ENCODE measurements at regions not wholly inside any gene's neighbourhood (a gene's known extent, or its start where the extent isn't known, plus 50 kb on each side); places are given as distances from the start of the nearest gene placed in this dataset.

DNA sequence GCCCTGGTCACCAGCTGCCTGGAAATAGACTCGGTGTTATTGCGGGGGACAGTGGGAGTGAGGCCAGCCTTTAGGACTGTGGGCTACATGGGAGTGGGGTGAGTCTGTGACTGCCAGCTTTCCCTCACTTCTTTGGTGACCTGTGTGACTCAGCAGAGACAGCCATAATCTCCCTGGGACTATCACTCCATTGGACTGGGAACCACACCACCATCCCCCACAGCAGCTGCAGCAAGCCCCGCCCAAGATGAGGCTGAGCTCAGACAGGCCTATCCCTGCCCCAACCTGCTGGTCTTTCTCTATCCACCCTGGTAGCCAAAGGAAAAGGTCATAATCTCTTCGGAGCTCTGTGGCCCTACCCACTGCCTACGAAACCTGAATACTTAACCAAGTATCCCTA lies 263.2 kb downstream of the FZD1 start:
- no peaks in the 10 kb centered on the region for H3K27me3 ChIP-seq (ENCODE audit: control insufficient read depth in 2 of 2, insufficient read depth in 1 of 2, low read length in 1 of 2)
- H3K4me3 ChIP-seq (ENCODE audit: low read length in 2 of 2), result no peak overlapping the region
- no peak overlapping the region for H3K27ac ChIP-seq (ENCODE audit: low read depth in 1 of 2, low read length in 1 of 2)
- DNase-seq (ENCODE audit: low read depth in 6 of 9, low spot score in 9 of 9), result no peak
- no peaks in the 10 kb centered on the region for H3K4me1 ChIP-seq (ENCODE audit: control insufficient read depth in 2 of 2, insufficient read depth in 2 of 2, low read length in 2 of 2)
- peaks cover 0 to 6% of the 10 kb centered on the region in 2 donors for H3K9me3 ChIP-seq (ENCODE audit: control insufficient read depth in 2 of 2, insufficient read depth in 1 of 2, low read length in 1 of 2)
- 98% methylated on average over 5 of the region's 5 CpGs for WGBS
- H3K36me3 ChIP-seq (ENCODE audit: control insufficient read depth in 2 of 2, insufficient read depth in 2 of 2, low read length in 1 of 2), result no peaks in the 10 kb centered on the region

DNA sequence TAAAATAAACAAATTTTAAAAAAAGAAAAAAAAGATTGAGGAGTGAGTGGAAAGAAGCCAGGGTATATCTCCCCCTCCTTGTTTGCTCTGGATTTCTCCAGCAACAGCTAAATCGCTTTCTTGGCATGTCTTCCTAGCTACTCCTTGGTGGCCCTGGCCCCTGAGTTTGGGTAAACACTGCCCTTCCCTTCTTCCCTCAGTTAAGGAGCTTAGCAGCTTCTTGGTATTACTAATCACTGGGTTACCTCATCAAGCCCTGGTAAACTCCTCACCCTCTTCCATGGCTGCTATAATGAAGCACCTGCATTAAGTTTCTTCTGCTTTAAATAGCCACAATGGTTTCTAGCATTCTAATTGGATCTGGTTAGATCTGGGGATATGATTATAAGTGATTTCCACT lies 269.8 kb downstream of the FZD1 start:
- 100% methylated on average over 1 of the region's 1 CpG for WGBS
- DNase-seq (ENCODE audit: low read depth in 6 of 9, low spot score in 9 of 9), result no peak
- Histone ChIP-seq H3K4me1 (ENCODE audit: control insufficient read depth in 2 of 2, insufficient read depth in 2 of 2, low read length in 2 of 2) (no peaks in the 10 kb centered on the region), H3K27me3 (ENCODE audit: control insufficient read depth in 2 of 2, insufficient read depth in 1 of 2, low read length in 1 of 2) (no peaks in the 10 kb centered on the region), H3K9me3 (ENCODE audit: control insufficient read depth in 2 of 2, insufficient read depth in 1 of 2, low read length in 1 of 2) (no peaks in the 10 kb centered on the region), H3K4me3 (ENCODE audit: low read length in 2 of 2) (no peak overlapping the region), H3K27ac (ENCODE audit: low read depth in 1 of 2, low read length in 1 of 2) (no peak overlapping the region), H3K36me3 (ENCODE audit: control insufficient read depth in 2 of 2, insufficient read depth in 2 of 2, low read length in 1 of 2) (no peaks in the 10 kb centered on the region)

DNA sequence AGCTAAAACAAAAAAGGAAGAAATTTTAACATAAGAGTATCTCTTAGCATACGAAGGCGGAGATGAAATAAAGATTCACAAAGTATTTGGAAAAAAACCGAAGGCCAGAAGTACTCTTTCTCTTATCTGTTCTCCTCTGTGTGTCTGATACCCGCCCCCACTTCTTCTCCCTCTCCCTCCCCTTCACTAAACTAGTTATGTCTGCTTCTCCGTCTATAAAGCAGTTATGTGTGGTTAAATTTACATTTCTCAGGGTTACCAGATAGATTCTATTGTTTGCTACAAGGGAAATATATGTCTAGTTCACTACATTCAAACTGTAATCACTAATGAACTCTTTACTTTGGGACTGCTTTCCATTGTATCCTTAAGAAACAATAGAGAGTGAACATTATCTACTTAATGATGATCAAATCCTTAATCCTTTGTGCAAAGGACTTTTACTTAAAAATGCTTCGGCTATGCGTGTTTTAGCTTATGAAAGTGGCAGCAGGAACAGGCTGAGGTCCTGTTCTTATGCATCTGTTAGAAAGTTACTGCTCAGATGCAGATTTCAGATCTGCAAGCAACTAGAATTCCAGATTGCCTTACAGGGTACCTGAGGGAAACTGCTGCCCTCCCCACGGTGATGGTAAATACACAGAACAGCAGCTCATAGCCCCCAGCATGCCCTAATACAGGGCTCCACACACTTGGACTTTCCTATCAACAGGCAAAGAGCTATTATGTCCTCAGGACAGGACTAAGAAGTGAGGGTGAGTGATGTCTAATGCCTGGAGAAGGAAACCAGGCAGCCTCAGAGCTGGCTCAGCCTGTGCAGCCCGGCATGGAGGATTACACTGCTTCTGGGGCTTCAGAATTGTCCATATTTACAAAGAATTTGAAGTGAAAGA lies 273.3 kb downstream of the FZD1 start:
- Histone ChIP-seq H3K4me3 (ENCODE audit: low read length in 2 of 2) (no peak overlapping the region), H3K36me3 (ENCODE audit: control insufficient read depth in 2 of 2, insufficient read depth in 2 of 2, low read length in 1 of 2) (no peaks in the 10 kb centered on the region), H3K27ac (ENCODE audit: low read depth in 1 of 2, low read length in 1 of 2) (no peak overlapping the region), H3K9me3 (ENCODE audit: control insufficient read depth in 2 of 2, insufficient read depth in 1 of 2, low read length in 1 of 2) (no peaks in the 10 kb centered on the region), H3K4me1 (ENCODE audit: control insufficient read depth in 2 of 2, insufficient read depth in 2 of 2, low read length in 2 of 2) (no peaks in the 10 kb centered on the region), H3K27me3 (ENCODE audit: control insufficient read depth in 2 of 2, insufficient read depth in 1 of 2, low read length in 1 of 2) (no peaks in the 10 kb centered on the region)
- 76% methylated on average over 9 of the region's 9 CpGs for WGBS
- no peak for DNase-seq (ENCODE audit: low read depth in 6 of 9, low spot score in 9 of 9)

DNA sequence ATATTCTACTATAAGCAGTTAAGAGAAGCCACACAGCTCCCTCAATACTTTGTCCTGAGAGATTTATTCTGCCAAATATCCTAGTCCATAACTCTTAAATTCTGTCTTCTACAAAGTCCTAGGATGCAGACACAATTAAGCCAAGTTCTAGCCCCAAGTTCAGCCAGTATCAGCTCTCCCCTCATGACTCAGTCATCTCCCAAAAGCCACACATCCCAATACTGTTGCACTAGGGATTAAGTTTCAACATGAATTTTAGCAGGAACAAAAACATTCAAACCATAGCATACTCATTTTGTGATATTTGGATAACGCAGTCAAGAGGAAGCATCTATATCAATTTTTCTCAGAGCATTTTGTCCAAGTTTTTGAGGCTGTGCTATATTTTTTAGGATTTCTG lies 277.4 kb downstream of the FZD1 start:
- Histone ChIP-seq H3K9me3 (ENCODE audit: control insufficient read depth in 2 of 2, insufficient read depth in 1 of 2, low read length in 1 of 2) (no peaks in the 10 kb centered on the region), H3K36me3 (ENCODE audit: control insufficient read depth in 2 of 2, insufficient read depth in 2 of 2, low read length in 1 of 2) (no peaks in the 10 kb centered on the region), H3K27ac (ENCODE audit: low read depth in 1 of 2, low read length in 1 of 2) (no peak overlapping the region), H3K4me1 (ENCODE audit: control insufficient read depth in 2 of 2, insufficient read depth in 2 of 2, low read length in 2 of 2) (no peaks in the 10 kb centered on the region), H3K27me3 (ENCODE audit: control insufficient read depth in 2 of 2, insufficient read depth in 1 of 2, low read length in 1 of 2) (no peaks in the 10 kb centered on the region), H3K4me3 (ENCODE audit: low read length in 2 of 2) (no peak overlapping the region)
- DNase-seq (ENCODE audit: low read depth in 6 of 9, low spot score in 9 of 9), result no peak
- 93% methylated on average over 1 of the region's 1 CpG for WGBS

DNA sequence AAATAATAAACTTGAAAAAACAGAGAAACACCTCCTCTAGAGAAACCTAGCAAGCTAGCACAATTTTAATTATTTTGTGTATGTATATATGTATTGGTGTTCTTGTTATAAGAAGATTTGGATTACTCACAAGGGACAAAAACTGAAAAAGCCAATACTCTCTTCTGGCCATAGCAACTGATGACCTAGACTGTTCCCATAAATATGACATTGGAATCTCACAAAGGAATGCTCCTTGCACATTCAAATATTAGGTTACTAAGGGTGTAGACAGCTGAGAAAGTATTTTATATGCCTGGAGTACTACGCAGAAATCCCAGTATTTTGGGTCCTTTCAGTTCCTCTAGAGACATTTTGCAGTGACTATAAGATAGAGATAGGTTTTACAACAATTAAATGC lies 279.4 kb downstream of the FZD1 start:
- no peaks in the 10 kb centered on the region for H3K4me1 ChIP-seq (ENCODE audit: control insufficient read depth in 2 of 2, insufficient read depth in 2 of 2, low read length in 2 of 2)
- H3K9me3 ChIP-seq (ENCODE audit: control insufficient read depth in 2 of 2, insufficient read depth in 1 of 2, low read length in 1 of 2), result no peaks in the 10 kb centered on the region
- no peaks in the 10 kb centered on the region for H3K27me3 ChIP-seq (ENCODE audit: control insufficient read depth in 2 of 2, insufficient read depth in 1 of 2, low read length in 1 of 2)
- WGBS, result 91% methylated on average over 1 of the region's 1 CpG
- H3K27ac ChIP-seq (ENCODE audit: low read depth in 1 of 2, low read length in 1 of 2), result no peak overlapping the region
- H3K36me3 ChIP-seq (ENCODE audit: control insufficient read depth in 2 of 2, insufficient read depth in 2 of 2, low read length in 1 of 2), result no peaks in the 10 kb centered on the region
- no peak for DNase-seq (ENCODE audit: low read depth in 6 of 9, low spot score in 9 of 9)
- H3K4me3 ChIP-seq (ENCODE audit: low read length in 2 of 2), result no peak overlapping the region

DNA sequence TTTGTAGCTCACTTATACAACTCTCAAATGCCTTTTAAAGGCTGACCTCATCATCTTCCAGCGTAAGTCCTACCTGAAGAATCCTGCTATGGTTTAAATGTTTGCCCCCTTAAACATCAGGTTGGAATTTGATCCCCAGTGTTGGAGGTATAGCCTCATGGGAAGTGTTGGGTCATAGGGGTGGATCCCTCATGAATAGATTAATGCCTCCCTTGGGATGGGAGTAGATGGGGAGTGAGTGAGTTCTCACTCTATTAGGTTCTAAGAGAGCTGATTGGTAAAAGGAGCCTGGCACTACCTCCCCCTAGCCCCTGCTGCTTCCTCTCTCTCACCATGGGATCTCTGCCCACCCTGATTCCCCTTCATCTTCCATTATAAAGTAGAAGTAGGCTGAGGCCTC lies 285.6 kb downstream of the FZD1 start:
- no peaks in the 10 kb centered on the region for H3K27me3 ChIP-seq (ENCODE audit: control insufficient read depth in 2 of 2, insufficient read depth in 1 of 2, low read length in 1 of 2)
- no peak for DNase-seq (ENCODE audit: low read depth in 6 of 9, low spot score in 9 of 9)
- H3K27ac ChIP-seq (ENCODE audit: low read depth in 1 of 2, low read length in 1 of 2), result no peak overlapping the region
- H3K36me3 ChIP-seq (ENCODE audit: control insufficient read depth in 2 of 2, insufficient read depth in 2 of 2, low read length in 1 of 2), result no peaks in the 10 kb centered on the region
- H3K4me1 ChIP-seq (ENCODE audit: control insufficient read depth in 2 of 2, insufficient read depth in 2 of 2, low read length in 2 of 2), result no peaks in the 10 kb centered on the region
- 92% methylated on average over 1 of the region's 1 CpG for WGBS
- no peaks in the 10 kb centered on the region for H3K9me3 ChIP-seq (ENCODE audit: control insufficient read depth in 2 of 2, insufficient read depth in 1 of 2, low read length in 1 of 2)
- no peak overlapping the region for H3K4me3 ChIP-seq (ENCODE audit: low read length in 2 of 2)

DNA sequence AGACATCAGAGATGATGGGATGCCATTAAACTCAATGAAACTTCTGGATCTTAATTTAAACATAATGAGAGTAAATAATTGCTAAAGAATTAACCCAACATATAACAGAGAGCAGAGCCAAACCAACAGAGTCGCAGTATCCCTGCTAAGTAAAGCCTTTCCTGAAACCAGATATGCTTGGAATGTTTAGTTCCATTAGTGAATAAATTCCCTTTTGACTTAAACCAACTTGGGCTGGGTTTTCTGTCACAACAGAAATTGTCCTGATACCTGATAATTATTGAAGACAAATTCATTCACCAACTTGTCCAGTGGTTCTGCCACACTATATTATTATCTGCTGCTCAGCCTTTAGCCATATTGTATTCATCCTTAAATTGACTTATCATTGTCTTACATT lies 286.7 kb downstream of the FZD1 start:
- H3K27ac ChIP-seq (ENCODE audit: low read depth in 1 of 2, low read length in 1 of 2), result no peak overlapping the region
- H3K4me1 ChIP-seq (ENCODE audit: control insufficient read depth in 2 of 2, insufficient read depth in 2 of 2, low read length in 2 of 2), result no peaks in the 10 kb centered on the region
- no peak overlapping the region for H3K4me3 ChIP-seq (ENCODE audit: low read length in 2 of 2)
- DNase-seq (ENCODE audit: low read depth in 6 of 9, low spot score in 9 of 9), result no peak
- no peaks in the 10 kb centered on the region for H3K27me3 ChIP-seq (ENCODE audit: control insufficient read depth in 2 of 2, insufficient read depth in 1 of 2, low read length in 1 of 2)
- H3K9me3 ChIP-seq (ENCODE audit: control insufficient read depth in 2 of 2, insufficient read depth in 1 of 2, low read length in 1 of 2), result no peaks in the 10 kb centered on the region
- no peaks in the 10 kb centered on the region for H3K36me3 ChIP-seq (ENCODE audit: control insufficient read depth in 2 of 2, insufficient read depth in 2 of 2, low read length in 1 of 2)
- WGBS, result 87% methylated on average over 1 of the region's 1 CpG

DNA sequence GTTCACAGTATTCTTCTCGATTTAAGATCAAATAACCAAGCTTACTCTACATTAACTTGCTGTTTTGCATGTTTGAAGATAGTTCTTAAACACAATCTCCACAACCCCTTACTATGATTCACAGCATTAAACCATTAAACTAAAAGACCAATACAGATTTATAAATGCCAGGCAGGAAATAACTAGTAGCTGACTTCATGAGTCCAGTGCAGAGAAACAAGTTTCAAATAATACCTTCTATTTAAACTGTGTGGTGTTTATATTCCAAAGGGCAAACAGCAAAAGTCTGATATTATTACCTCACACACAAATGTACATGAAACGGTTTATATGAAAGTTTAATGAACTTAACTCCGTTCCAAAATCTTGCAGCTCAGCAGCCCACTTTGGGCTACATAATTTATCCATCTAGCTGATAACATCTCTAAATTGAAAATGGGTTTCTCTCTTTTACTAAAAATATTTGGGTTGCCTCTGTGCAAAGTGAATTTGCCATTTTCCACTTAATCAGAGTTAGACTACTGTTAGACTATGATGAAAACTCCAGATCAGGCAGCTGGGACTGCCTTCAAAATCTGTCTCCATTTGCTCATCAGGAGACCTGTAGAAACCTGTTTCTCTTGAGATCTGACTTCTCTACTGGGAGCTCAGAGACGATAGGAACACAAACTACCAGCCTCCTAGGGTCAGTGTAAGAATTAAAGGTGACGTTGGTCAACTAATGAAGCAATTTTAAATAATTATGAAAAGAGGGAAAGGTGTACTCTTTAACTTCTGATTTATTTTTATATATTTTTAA lies 287.3 kb downstream of the FZD1 start:
- no peaks in the 10 kb centered on the region for H3K9me3 ChIP-seq (ENCODE audit: control insufficient read depth in 2 of 2, insufficient read depth in 1 of 2, low read length in 1 of 2)
- no peaks in the 10 kb centered on the region for H3K27me3 ChIP-seq (ENCODE audit: control insufficient read depth in 2 of 2, insufficient read depth in 1 of 2, low read length in 1 of 2)
- peaks cover 0 to under 1% of the 10 kb centered on the region in 2 donors for H3K4me1 ChIP-seq (ENCODE audit: control insufficient read depth in 2 of 2, insufficient read depth in 2 of 2, low read length in 2 of 2)
- no peak overlapping the region for H3K4me3 ChIP-seq (ENCODE audit: low read length in 2 of 2)
- H3K36me3 ChIP-seq (ENCODE audit: control insufficient read depth in 2 of 2, insufficient read depth in 2 of 2, low read length in 1 of 2), result no peaks in the 10 kb centered on the region
- 88% methylated on average over 5 of the region's 5 CpGs for WGBS
- no peak overlapping the region for H3K27ac ChIP-seq (ENCODE audit: low read depth in 1 of 2, low read length in 1 of 2)
- no peak for DNase-seq (ENCODE audit: low read depth in 6 of 9, low spot score in 9 of 9)

DNA sequence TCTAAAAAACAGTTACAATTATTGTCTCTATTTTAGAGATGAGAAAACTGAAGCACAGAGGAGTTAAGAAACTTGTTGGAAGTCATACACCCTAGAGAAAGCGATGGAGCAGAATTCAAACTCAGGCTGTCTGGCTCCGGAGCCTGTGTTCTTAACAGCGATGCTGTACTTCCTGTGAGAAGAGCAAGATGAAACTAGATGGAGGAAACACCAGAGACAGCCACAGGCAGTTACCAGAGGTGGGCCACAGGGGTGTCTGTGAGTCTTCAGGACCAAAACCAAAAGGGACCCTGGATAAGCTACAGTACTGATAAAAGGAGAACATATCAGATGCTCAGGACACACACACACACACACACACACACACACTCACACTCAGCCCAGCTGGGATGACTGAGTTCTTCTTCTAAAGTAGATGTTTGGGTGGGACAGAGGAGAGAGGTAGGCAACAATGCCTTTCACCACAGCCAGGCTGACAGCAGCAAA lies 289.2 kb downstream of the FZD1 start:
- no peak overlapping the region for H3K4me3 ChIP-seq (ENCODE audit: low read length in 2 of 2)
- no peak for DNase-seq (ENCODE audit: low read depth in 6 of 9, low spot score in 9 of 9)
- H3K27me3 ChIP-seq (ENCODE audit: control insufficient read depth in 2 of 2, insufficient read depth in 1 of 2, low read length in 1 of 2), result no peaks in the 10 kb centered on the region
- H3K36me3 ChIP-seq (ENCODE audit: control insufficient read depth in 2 of 2, insufficient read depth in 2 of 2, low read length in 1 of 2), result no peaks in the 10 kb centered on the region
- H3K4me1 ChIP-seq (ENCODE audit: control insufficient read depth in 2 of 2, insufficient read depth in 2 of 2, low read length in 2 of 2), result peaks cover 0 to 4% of the 10 kb centered on the region in 2 donors
- H3K27ac ChIP-seq (ENCODE audit: low read depth in 1 of 2, low read length in 1 of 2), result no peak overlapping the region
- no peaks in the 10 kb centered on the region for H3K9me3 ChIP-seq (ENCODE audit: control insufficient read depth in 2 of 2, insufficient read depth in 1 of 2, low read length in 1 of 2)
- 85% methylated on average over 3 of the region's 3 CpGs for WGBS

All from thymus (tissue), 11 donors.